ENCODE measurements at regions not wholly inside any gene's neighbourhood (a gene's known extent, or its start where the extent isn't known, plus 50 kb on each side); places are given as distances from the start of the nearest gene placed in this dataset.

DNA sequence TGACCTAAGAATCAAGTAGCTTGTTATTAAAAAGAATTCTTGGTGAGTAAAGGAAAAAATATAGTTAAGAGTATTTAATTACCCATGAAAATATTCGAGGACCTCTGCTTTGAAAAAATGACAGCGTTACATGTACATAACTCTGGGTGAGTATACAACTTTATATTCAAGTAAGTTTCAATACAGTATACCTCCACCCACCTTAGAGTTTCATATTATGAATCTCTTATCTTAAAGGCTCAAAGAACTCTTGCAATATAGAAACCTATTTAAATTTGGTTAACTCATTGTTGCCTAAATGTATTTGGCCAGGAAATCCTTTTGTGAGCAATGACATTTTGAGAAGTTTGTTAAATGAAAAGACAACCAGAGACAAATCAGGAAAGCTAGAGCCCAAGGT lies 138.2 kb downstream of the QDPR start:
- H3K4me3 ChIP-seq (ENCODE audit: low read depth, low read length): no peak overlapping the region
- DNase-seq (ENCODE audit: low read depth, low spot score): no peak
- ChIA-PET POLR2A (no interaction called here), CTCF (interaction anchor here (0.5 to 1.7 kb wide), 5 partner anchors 8 to 97 kb away, joined by 3 to 6 read pairs (median 4); no protein-coding TSS in a partner anchor)
- TF ChIP-seq, protein P1, sequence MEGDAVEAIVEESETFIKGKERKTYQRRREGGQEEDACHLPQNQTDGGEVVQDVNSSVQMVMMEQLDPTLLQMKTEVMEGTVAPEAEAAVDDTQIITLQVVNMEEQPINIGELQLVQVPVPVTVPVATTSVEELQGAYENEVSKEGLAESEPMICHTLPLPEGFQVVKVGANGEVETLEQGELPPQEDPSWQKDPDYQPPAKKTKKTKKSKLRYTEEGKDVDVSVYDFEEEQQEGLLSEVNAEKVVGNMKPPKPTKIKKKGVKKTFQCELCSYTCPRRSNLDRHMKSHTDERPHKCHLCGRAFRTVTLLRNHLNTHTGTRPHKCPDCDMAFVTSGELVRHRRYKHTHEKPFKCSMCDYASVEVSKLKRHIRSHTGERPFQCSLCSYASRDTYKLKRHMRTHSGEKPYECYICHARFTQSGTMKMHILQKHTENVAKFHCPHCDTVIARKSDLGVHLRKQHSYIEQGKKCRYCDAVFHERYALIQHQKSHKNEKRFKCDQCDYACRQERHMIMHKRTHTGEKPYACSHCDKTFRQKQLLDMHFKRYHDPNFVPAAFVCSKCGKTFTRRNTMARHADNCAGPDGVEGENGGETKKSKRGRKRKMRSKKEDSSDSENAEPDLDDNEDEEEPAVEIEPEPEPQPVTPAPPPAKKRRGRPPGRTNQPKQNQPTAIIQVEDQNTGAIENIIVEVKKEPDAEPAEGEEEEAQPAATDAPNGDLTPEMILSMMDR (IDR thresholded peaks at IDR 0.05; ENCODE audit: insufficient read depth, low read length, missing control alignments): no peak

DNA sequence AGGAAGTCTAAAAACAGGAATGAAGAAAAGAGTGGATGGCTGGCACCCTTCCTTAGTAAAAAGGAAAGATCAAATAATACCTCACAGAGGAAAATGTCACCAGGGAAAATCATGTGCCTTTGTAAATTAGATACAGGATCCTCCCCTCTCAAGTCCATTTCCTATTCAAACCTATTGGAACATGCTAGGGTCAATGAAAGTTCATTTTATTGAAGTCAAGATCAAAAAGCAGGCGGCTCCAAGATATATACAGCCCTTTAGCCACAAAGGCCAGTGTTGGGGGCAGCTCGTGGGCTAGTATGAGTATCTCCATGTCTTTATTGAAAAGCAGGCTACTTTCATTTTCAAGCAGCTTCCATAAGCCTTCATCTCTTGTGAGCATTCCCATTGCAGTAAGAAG lies 141.1 kb downstream of the QDPR start:
- ChIA-PET CTCF (no interaction called here), POLR2A (no interaction called here)
- TF ChIP-seq, protein P1 (IDR thresholded peaks at IDR 0.05; ENCODE audit: insufficient read depth, low read length, missing control alignments): no peak
- no peak overlapping the region for H3K4me3 ChIP-seq (ENCODE audit: low read depth, low read length)
- DNase-seq (ENCODE audit: low read depth, low spot score): no peak

DNA sequence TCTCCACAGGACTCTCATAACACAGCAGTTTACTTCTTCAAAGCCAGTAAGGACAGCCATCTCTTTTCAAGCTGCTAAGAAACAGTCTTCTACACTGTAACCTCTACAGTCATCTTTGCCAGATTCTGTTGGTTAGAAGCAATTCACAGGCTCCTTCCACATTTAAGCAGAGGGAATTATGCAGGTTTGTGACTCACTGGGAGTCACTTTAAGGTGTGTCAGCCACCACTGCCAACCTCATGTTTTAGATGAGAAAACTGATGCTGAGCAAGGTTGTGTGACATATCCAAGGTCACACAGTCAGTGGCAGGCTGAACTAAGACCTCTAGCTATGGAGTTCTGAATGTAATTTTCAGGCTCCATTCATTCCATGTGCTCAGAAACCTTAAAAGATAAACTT lies 143.5 kb downstream of the QDPR start:
- no peak overlapping the region for H3K4me3 ChIP-seq (ENCODE audit: low read depth, low read length)
- CTCF ChIA-PET: interaction anchor here (0.6 to 1.7 kb wide), 2 partner anchors 21 to 1344 kb away, joined by 3 to 5 read pairs; no protein-coding TSS in a partner anchor
- DNase-seq (ENCODE audit: low read depth, low spot score): no peak
- POLR2A ChIA-PET: no interaction called here
- TF ChIP-seq, protein P1 (IDR thresholded peaks at IDR 0.05; ENCODE audit: insufficient read depth, low read length, missing control alignments): no peak

DNA sequence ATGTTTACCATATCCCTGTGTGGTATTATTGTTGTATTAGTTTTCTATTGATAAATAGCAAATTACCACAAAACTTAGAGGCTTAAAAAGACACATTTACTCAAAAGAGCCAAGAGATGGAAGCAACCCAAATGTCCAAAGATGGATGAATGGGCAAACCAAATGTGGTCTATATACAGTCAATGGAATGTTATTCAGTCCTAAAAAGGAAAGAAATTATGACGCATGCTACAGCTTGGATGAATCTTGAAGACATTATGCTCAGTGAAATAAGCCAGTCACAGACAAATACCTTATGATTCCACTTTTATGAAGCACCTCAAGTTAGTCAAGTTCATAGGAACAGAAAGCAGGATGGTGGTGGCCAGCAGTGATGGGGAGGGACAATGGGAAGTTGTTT lies 144.7 kb downstream of the QDPR start:
- DNase-seq (ENCODE audit: low read depth, low spot score): no peak
- ChIA-PET CTCF (interaction anchor here (1.4 to 3.4 kb wide), 2 partner anchors 19 to 80 kb away, joined by 3 to 16 read pairs; no protein-coding TSS in a partner anchor), POLR2A (no interaction called here)
- TF ChIP-seq, protein P1 (IDR thresholded peaks at IDR 0.05; ENCODE audit: insufficient read depth, low read length, missing control alignments): no peak
- no peak overlapping the region for H3K4me3 ChIP-seq (ENCODE audit: low read depth, low read length)

DNA sequence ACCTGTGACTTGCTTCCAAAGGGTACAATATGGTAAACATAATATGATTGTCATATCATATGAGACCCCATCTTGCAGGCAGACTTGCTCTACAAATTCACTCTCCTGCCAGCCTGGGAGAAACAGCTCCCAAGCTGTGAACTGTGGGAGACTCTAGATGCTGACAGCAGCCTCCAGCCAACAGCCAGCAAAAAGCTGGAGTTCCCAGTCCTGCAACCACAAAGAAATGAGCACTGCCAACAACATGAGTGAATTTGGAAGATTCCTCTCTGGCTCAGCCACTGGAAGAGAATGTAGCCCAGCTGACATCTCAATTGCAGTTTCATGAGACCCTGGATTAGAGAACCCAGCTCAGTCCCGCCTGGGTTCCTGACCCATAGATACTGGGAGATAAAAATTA lies 145.4 kb downstream of the QDPR start:
- CTCF ChIA-PET: interaction anchor here (1.4 to 3.4 kb wide), 2 partner anchors 19 to 81 kb away, joined by 3 to 16 read pairs; no protein-coding TSS in a partner anchor
- TF ChIP-seq, protein P1 (IDR thresholded peaks at IDR 0.05; ENCODE audit: insufficient read depth, low read length, missing control alignments): no peak

DNA sequence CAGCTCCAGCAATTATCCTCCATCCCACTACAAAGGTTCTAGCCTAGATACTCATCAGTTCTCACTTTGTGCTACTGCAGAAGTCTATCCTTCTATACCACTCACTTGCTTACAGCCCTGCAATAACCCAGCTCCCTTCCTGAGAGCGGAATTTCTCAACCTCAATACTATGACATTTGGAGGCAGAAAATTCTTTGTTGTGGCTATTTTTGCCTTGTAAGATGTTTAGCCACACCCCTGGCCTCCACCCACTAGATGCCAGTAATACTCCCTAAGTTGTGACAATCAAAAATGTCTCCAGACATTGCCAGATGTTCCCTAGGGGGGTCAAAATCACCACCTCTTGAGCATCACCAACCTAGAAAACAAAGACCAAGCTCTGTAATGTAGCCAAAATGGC lies 149.5 kb downstream of the QDPR start:
- TF ChIP-seq, protein P1 (IDR thresholded peaks at IDR 0.05; ENCODE audit: insufficient read depth, low read length, missing control alignments): no peak
- no peak overlapping the region for H3K4me3 ChIP-seq (ENCODE audit: low read depth, low read length)
- POLR2A ChIA-PET: no interaction called here
- CTCF ChIA-PET: interaction anchor here (0.7 to 2.4 kb wide), 4 partner anchors 9 to 86 kb away, joined by 3 to 10 read pairs (median 6); no protein-coding TSS in a partner anchor
- no peak for DNase-seq (ENCODE audit: low read depth, low spot score)

More for the DNA sequence above, 145.4 kb downstream of the QDPR start:
- POLR2A ChIA-PET: no interaction called here
- no peak for DNase-seq (ENCODE audit: low read depth, low spot score)
- no peak overlapping the region for H3K4me3 ChIP-seq (ENCODE audit: low read depth, low read length)

Measured in AG04449 (cell line).